GM19463 (cell line): ENCODE measurements at regions not wholly inside any gene's neighbourhood (a gene's known extent, or its start where the extent isn't known, plus 50 kb on each side); places are given as distances from the start of the nearest gene placed in this dataset.
"Not testable (repeated sequence)": the region's sequence is repeated elsewhere in the genome, so short reads cannot be mapped to it uniquely, and the experiment has no call there.

Experiments
- ATAC-seq: cut with Tn5 transposase; IDR thresholded peaks from one replicate; pipeline ENCODE4 v1.9.1; 2021; ENCODE audit warnings: mild to moderate bottlenecking, moderate library complexity; ENCODE audit not compliant: unreplicated experiment

DNA sequence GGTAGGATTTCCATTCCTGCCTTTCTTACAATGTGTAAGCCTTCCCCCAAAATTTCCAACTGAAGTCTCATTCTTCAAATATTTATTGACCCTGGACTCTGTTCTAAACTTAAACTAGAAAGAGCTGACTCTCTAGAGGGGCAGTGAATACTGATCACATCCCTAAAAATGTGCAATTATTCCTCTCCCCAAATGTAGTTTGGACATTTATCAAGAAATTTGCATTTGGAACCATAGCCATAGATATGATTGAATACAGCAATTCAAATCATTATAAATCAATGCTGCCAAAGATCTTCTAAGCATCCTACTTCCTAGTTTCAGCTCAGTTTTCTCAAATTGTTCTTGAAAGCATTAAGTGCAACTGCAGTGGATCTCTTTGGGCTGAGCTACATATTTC is 525.7 kb downstream of the RAB28 start:
- no peak for ATAC-seq

DNA sequence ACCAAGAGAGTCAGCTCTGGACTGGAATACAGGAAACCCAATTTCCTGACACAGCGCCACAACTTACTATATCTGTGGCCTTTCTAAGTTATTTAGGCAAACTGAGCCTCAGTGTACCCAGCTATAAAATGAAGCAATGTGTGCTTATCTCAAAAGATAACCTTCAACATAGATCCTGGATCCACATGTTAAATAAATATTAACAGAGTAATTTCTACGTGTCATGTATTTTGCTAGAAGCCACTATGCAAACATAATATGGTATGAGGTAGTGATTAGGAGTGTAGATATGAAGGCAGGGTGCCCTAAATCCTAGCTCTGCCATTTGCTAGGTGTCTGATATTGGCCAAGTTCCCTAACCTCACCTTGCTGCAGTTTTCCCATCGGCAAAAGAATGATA is 527.0 kb downstream of the RAB28 start:
- no peak for ATAC-seq

DNA sequence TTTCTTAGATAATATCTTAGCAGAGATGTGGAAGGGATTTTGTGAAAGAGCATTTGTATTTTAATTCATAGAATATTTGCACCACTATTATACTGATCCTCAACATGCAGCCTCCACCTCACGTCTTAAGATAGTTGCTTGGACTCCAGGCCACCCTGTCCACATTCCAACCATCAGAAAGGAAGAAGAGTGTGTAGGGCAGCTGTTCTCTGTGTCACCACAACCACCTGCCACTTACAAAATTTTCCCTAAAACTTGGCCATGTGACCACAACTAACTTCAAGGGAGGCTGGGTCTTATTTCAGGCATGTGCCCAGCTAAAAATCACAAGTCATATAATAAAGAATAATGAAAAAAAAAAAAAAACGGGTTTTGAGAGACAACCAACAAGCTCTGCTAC is 528.1 kb downstream of the RAB28 start:
- ATAC-seq = no peak

DNA sequence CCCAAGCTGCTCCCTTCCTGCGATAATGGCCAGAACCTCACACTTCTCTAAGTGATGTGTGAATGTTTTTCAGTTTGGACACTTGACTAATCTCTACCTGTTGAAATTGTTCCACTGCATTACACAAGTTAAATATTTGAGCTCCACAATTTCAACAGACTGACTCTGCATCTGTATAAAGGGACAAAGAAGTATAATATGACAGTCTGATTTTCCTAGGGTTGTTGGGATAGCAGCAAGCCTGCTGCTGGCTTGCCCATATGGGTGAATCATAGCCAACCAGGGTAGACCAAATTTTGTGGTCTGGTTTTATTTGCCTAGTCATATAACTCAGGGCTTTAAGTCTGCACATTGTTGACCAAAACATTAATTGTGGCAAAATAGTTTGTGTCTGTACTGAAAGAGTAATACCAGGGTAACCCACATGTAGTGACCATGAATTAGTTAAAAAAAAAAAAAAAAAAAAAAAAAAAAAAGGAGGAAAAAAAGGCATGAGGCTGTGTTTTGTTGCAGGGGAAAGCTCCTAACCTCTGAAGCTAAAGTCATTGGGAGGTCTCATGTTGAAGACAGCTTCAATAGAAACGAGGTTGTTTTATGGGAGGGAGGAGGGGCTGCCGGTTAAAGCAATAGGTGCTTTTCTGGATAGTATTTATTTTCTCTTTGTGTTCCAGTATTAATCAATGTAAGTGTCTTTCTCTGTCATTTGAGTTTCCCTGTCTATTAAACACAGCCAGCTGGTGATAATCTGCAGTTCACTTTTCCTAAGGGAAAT is 534.2 kb downstream of the RAB28 start:
- ATAC-seq = no peak

DNA sequence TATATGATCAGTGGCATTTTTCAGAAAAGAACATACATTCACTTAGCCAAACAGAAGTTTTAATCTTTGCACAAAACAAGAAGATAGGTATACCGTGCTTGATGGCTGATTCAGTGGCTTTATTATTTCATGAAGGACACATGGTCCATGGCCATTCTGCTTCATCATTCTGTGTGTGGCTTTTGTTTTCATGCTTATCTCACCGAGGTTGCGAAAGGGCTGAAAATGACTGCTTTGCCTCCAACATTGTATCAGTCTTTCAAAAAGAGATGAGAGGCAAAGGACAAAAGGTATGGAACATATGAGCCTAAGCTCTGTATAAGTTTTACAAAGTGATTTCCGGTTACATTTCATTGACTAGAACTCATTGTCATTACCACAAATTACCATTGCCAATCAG is 541.1 kb downstream of the RAB28 start:
- no peak for ATAC-seq

DNA sequence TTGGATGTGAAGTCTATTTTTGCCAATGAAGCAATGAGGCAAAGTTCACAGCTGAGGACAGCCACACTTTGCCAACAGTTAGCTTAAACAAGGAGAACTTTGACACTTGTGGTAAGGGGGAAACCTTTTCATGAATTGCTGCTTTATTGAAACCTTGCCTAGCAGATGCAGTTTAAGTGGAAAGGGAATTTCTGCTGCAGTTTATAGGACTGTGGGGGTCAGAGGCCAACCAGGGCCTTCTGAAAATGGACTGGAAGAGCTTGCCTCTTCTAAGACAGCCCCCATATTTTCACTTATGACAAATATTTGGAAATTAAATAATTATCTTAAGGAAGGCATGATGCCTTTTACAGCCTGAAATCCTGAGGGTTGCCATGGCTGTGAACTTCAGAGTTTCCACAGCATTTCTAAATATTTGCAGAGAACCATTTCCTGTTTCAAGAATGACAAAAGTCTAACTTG is 550.3 kb downstream of the RAB28 start:
- ATAC-seq = no peak

DNA sequence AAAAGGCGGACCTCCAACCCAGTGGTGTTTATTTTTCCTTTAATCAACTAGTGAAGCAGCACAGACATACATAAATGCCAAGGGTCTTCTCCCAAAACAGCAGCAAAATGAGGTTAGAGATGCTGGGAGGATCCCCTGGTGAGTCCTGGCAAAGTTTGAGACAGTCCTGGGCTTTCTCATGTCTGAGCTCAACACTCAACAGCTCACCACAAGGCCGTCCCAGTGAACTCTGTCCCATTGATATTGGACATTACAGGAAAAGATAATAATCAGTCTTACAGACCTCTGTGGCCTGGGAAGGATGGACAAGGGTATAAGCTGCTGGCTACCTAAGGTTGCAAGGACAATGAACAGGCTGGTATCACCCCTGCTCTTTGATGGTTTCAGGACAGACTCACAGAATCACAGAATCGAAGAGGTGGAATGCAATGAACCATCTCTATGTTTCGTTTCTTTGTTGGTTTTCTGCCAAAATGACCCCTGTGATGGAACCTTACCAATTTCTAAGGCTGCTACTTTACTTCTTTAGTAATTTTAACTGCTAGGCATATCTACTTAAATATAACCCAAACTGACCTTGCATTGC is 551.8 kb downstream of the RAB28 start:
- no peak for ATAC-seq

DNA sequence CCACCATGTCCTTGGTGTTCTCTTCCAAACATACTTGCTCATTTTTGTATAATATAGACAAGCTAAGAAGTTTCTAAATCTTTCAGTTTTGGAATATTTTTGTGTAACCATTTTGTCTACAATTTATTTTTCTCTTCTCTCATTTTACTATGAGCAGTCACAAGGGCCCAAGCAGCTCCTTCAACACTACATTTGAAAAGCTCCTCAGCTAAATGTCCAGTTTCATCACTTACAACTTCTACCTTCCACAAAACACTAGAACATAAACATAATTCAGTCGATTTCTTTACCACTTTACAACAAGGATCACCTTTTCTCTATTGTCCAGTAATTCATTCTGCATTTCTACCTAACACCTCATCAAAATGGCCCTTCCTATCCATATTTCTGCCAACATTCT is 554.4 kb downstream of the RAB28 start:
- no peak for ATAC-seq

DNA sequence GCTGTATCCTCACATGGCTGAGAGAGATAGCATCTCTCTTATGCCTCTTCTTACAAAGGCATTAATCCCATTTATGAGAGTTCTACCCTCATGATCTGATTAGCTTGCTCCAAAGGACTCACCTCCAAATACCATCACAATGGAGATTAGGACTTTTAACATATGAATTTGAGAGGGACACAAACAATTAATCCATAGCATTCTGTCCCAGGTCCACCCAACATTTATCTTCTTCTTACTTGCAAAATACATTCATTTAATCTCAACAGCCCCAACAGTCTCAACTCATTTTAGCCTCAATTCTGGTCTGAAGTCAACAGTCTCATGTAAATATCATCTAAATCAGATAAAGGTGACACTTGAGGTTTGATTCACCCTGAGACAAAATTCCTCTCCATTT is 555.4 kb downstream of the RAB28 start:
- ATAC-seq = no peak

DNA sequence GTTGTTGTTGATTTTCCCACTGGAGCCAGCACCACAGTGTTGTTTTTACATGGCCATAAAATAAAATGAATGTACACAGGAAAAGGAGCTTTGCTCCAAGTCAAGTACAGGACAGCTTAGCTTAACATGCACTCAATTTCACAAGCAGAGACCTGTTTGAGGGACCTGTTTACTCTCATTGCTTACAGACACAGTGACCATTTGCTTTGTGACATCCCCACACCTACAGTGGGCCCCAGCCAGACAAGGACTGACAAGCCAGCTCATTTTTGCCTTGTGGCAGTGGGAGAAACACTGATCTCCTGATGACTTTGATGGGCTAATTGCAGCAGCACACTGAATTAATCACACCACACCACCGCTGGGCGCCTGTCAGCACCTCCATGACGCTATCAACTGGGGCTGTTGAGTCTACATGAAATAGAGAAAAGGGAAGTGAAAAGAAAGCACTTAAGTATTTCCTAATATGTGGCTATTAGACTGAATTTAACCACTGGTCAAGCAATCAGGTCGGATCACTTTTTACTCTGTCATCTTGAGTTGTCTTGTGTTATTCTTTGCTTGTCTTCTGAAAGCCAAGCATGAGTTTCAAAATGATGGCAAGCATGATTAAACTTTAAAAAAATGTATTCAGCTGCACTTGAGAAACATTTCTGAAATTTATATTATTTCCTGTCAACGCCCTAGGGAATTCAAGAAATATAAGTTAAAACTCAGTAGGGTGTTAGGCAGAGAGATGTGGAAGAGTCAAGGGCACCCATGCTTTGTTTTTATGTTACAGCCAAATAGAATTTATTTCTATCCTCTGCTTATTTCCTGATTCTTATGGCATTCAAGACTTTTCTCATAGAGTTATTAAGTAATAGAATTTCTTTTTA is 557.7 kb downstream of the RAB28 start:
- ATAC-seq = peak; percentile 84

DNA sequence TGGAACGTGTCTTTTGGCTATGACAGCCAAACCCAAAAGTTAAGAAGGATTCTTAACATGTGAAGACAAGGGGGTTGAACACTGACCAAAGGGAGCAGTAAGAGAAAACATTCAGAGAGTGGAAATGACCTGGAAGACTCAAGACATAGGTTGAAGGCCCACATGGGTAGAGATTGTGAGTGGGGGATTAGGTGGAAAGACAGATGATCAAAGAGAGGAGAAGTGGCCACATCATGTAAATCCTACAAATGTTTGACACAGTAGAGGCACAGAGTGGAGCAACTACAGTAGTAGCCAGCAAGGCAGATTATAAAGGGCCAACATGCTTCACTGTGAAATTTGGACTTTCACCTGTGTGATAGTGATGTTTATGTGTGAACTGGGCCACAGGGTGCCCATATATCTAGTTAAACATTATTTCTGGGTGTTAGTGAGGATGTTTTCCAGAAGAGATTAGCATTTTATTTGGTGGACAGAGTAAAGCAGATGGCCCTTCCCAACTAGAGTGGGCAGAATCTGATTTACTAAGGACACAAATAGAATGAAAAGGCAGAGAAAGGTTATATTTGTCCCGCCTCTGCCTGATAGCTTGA is 559.3 kb downstream of the RAB28 start:
- ATAC-seq = no peak

DNA sequence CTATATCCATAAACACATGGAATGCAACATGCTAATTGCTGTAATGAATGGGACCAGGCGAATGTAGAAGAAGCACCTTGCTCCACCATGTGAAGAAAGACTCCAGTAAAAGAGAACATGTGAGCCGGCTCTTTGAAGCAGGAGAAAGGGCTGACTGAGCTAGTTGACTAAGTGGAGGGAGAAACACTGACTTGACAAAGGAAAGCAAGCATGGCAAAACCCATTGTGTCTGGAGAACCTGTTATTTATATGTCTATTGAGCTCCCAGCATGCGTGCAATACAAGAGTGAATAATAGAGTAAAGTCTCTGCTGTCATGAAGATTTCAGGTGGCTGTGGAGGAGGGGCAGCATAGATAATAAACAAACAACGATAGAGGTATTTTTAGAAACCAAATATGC is 559.9 kb downstream of the RAB28 start:
- no peak for ATAC-seq

DNA sequence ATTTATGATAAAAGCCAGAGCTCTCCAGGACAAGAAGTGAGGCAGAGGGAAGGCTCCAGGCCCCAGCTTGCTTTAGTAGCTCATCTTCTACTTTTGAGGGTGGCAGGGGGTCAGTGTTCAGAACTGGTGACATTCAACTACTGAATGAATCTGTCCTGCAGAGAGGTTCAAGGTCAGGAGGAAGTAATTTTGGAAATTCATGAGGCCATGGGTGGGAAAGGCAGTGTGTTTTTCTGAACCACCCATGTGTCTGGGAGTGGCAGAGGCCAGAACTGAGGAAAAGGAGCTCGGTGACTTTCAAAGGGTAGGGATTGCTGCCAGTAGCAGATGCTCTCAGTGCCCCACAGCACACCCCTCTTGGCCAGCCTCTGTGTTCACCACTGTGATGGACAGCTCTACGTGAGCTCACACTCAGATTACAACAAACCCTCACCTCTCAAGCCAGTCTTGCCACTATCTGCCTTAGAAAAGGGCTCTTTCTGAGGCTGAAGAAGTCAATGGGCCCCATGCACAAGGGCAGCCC is 571.2 kb downstream of the RAB28 start:
- ATAC-seq = no peak

DNA sequence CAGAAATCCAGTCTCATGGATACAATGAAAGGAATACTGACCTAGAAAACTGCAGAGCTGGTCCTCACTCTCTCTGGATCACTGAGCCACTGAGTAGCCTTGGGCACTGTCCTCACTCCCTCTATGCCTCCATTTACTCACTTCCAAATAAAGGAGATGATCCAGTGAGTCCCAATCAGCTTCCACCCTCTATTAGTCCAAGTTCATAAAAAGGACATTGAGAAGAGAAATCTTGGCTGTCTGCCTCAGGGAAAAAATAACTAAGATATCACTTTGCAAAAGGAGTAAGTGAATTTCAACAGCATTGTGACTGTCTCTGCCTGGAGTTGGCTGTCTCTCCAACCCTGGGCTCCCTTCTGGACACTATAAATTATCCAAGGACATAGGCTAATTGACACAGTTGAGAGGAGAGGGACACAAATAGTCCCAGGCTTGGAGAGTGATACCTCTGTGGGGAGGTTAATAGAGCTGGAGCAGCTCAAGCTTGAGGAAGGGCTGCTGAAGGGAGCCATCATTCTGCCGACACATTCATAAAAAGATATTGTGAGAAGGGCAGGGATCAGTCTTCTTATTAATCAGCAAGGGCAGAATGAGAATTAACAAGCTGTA is 572.3 kb downstream of the RAB28 start:
- no peak for ATAC-seq

DNA sequence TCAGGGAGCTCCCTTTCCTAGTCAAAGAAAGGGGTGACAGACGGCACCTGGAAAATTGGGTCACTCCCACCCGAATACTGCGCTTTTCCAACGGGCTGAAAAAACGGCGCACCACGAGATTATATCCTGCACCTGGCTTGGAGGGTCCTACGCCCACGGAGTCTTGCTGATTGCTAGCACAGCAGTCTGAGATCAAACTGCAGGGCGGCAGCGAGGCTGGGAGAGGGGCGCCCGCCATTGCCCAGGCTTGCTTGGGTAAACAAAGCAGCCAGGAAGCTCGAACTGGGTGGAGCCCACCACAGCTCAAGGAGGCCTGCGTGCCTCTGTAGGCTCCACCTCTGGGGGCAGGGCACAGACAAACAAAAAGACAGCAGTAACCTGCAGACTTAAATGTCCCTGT is 580.5 kb downstream of the RAB28 start:
- ATAC-seq = not testable (repeated sequence)

DNA sequence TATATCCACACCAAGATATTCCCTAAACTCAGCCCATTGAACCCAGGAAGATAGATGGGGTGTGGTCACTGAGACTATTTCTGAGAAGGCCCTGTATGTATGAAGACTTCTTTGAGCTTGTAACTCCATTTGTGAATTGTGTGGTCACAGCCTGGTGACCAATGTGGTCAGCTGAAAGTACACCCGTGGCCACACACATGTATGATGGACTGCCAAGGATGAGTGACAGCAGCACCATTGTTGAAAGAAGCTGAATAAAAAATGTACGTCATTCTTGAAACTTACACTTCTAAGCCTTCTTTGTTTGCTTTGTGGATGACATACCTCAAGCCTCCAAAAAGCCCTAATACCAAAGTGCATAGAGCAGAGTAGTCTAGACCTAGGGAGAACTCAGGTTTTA is 581.4 kb downstream of the RAB28 start:
- no peak for ATAC-seq

DNA sequence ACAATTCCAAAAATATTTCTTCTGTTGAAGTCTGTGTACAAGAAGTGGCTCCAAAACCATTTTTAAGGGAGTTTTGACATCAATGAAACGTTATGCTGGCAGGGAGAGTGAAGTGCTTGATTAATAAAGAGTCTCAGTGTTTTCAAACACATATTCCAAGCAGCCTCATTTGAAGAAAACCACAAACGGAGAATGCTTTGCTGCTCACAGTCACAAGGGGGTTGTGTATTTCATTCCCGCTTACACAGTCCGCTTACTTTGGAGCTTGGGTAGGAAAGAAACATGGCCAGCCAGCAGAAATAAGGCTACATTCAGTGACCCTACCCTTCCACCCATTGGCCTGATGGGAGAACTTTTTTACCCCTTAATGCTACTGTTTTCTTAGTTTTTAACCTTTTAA is 586.2 kb downstream of the RAB28 start:
- ATAC-seq = no peak

DNA sequence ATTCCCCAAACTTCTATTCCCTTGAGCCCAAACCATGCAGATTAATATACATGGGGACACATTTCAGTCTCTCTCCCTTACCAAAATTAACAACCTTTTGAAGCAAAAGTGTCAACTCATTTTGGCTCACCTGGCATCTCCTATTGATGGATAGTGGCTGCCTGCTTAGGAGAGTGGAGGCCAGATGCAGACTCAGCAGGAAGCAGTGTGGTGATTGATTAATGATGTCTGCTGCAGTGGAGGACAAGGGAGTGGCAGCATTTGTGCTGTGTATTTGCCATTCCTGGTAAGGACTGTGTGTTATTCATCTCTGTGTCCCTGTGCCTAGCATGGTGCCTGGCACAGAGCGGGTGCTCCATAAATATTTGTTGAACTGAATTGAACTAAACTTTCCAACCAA is 590.1 kb downstream of the RAB28 start:
- no peak for ATAC-seq

DNA sequence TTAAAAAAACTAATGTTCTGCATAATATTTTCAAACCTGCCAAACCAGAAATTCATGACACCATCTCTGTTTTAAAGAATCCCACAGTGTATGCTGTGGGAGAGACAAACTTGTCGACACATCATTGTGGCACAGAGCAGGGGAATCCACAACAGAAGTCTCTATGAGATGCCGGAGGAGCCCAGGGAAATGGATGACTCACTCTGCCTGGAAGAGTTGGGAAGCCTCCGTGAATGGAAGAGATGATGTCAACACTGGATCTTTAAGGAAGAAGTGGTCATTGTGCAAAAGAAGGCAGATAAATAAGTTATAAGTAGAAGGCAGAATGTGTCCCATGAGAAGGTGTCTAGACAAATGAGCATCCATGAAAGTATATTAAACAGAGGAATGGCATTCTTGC is 595.1 kb downstream of the RAB28 start:
- ATAC-seq = no peak

DNA sequence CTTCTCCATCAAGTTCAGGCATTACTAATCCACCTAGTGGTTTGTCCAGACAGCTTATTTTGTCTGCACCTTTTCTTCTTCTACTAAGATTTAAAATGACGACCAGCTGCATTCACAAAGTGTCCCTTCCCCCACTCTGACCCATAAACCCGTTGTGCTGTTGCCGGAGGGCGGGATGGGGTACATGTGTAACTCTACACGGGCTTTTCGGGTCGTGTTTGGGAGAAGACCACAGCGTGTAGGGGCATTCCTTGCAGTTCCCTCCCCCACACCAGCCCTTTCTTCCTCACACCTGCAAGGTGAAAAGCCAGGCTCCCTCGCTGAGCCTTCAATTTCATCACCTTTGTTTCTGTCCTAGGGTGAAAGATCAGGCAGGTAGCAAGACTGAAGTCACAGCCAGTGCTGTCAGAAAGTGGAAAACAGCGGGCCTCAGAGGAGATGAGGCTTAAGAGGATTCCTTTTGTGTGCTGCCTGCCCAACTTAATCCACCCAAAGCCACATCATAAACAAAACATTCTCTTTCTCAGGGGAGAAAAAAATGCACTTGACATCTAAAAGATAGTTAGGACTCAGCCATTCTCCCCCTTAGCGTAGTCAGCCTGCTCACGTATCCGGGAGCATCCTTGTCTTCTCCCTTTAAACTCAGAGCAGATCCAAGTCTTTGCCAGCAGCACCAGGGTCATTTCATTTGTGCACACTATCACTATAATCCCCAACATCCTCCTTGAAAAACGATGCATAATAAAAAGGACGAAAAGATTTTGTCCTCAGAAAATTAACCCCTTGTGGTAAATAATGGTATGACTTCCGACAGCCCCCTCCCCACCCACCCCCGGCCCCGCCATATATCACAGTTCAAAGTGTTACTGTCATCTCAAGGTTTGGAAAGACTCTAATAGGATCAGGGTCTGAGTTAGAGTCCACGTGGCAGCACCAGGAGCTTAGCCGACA is 599.0 kb downstream of the RAB28 start:
- ATAC-seq = no peak
